ENCODE measurements at regions not wholly inside any gene's neighbourhood (a gene's known extent, or its start where the extent isn't known, plus 50 kb on each side); places are given as distances from the start of the nearest gene placed in this dataset.
"Not testable (repeated sequence)": the region's sequence is repeated elsewhere in the genome, so short reads cannot be mapped to it uniquely, and the experiment has no call there.

DNA sequence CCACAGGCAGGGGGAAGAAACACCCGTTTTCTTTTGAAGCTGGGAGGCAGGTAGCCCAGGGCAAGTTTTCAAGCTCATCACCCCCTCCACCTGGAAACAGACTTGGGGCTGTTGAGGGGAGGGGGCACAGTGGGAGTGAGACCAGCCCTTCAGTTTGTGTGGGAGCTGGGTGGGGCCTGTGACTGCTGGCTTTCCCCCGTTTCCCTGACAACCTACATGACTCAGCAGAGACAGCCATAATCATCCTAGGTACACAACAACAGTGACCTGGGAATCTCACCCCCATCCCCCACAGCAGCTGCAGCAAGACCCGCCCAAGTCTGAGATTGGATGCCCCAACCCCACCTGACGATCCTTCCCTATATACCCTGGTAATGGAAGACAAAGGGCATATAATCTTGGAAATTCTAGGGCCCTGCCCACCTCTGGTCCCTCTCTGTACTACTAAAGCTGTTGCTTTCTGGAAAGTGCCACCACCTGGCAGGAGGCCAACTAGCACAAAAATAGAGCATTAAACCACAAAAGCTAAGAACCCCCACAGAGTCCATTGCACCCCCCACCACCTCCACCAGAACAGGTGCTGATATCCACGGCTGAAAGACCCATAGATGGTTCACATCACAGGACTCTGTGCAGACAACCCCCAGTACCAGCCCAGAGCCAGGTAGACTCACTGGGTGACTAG lies 422.2 kb upstream of the SGO1 start:
- no peak for DNase-seq

DNA sequence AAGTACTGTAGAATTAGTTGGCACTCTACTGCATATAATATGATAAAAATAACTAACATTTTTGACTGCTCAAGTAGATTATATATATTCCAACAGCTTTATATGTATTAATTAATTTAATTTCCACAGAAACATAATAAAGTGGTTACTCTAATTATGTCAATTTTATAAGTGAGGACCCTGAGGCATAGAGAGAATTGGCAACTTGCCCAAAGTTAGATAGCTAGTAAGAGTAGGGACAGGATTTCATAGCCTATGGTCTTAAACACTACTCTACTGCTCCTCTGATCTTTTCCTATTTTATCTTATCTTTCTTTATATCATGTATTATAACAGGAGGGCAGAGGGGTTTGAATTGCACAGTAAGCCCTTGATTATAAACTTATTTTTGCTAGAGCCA lies 418.7 kb upstream of the SGO1 start:
- no peak for DNase-seq

DNA sequence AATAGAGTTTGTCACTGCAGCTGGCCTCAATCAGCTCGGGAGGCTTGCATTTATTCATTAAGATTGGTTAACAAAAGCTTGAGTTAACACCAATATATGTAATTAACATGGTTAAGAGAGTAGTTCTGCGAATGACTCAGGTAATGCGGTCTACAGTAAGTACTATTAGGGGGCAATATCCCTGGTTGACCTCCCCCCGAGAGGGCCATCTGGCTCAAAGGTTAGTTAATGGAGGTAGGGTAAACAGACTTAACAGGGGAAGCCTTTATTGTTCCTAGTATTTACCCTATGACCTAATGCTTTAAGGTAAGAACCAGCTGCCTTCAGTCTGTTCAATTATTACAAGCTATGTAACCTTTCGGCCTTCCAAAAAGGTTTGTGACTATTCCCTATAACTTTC lies 403.3 kb upstream of the SGO1 start:
- no peak for DNase-seq

GRCh38 chr3:20588781-20589180 lies 402.8 kb upstream of the SGO1 start:
- DNase-seq: no peak

GRCh38 chr3:20583648-20584047 lies 397.6 kb upstream of the SGO1 start:
- DNase-seq: no peak

- no peak for DNase-seq
These were observed 390.2 kb upstream of the SGO1 start for GRCh38 chr3:20576228-20576627.

GRCh38 chr3:20575146-20575545 lies 389.1 kb upstream of the SGO1 start:
- no peak for DNase-seq

DNA sequence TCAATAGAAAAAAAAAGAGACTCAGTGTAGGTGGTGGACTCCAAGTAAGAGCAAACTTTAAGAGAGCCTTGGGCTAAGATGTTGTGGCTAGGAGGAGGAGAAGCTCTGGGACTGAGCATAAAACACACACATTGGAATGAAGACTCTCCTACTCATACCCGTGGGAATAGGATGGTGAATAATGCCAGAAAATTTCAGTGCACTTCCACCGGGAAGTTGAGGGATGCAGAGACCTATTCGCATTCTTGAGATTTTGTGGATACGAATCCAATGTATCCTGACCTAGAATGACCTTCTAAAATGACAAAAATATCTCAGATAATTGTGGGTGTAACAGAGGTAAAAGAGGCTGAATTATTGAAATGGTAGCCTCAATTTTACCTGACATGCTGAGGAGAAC lies 388.7 kb upstream of the SGO1 start:
- DNase-seq: no peak

DNA sequence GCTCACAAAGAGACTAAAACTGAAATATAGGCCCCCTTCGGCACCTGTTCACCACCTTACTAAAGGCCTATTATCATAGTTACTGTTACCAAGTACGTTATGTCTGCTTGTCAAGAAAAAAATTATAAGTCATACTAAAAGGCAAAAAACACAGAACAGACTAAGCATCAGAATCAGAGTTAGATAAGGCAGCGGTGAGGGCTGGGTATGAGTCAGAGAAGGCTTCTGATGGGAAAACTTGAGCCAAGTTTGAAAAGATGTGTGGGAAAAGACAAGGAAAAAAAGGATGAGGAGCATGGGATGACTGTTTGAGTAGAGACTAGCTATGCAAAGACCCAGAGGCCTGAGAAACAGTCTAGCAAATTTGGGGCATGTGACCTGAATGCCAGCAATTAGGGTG lies 387.2 kb upstream of the SGO1 start:
- no peak for DNase-seq

DNA sequence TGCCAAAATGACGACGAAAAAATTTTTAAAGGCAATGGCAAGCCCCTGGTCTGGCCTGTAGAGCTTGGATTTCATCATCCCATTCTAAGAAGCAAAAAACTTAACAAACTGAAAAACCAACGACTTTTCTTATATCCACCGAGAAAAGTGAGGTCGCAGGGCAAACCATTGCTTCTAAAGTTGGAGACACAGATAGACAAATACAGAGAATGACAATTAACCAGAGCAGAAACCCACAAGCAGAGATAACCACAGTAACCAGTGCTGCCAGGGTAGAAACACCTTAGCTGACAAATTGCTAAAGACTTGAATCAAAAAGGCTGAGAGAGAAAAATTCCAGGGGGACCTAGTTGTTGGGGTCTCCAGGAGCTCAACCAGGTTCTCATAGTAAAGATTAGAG lies 386.5 kb upstream of the SGO1 start:
- DNase-seq: no peak

- DNase-seq: no peak
These were observed 383.3 kb upstream of the SGO1 start for GRCh38 chr3:20569310-20569709.

GRCh38 chr3:20564966-20565365 lies 379.0 kb upstream of the SGO1 start:
- DNase-seq: no peak

DNA sequence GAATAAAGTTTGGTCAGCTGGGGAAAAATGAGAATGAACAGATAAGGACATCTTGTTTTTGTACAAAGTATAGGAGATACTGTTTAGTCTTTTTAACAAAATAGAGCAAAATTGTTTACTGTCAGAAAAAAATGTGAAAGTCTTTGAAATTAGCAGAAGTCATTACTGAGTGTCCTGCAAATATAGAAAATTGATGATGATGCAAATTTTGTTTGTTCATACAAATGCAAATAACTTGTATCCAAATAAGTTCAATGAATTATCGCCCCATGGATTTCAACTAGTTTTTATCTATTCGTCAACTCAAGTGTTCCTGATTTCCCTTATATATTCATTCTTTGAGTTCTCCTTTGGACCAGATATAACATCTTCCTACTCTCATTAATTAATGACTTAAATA lies 378.0 kb upstream of the SGO1 start:
- DNase-seq: no peak

GRCh38 chr3:20563251-20563650 lies 377.2 kb upstream of the SGO1 start:
- no peak for DNase-seq

DNA sequence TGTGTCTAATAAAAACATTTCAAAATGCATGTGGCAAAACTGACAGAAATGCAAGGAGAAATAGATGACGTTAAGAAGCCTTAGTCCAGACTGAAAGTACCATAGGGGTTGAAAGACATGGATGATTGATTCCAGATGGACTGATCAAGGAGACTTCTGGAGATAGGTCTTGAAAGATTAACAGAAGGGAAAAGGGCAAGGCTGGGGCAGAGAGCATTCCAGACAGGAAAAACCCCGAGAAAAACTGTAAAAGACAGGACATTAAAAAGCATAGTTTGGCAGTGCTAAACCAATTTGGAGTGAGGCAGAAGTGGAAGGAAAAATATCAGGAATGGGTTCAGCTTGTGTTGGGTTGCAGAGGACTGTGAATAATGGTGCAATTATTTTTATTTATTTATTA lies 375.2 kb upstream of the SGO1 start:
- no peak for DNase-seq

DNA sequence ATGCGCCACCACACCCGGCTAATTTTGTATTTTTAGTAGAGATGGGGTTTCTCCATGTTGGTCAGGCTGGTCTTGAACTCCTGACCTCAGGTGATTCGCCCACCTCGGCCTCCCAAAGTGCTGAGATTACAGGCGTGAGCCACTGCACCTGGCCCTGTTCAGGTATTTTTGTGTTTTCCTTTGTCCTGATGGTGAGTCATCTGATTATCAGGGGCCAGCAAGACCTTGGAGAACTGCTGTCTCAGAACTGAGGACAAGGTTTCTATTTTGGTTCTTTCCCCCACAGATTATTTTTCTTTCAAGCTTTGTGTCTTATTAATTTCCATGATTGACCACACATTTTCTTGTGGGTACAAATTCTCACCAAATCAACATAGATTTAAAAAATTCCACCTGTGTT lies 374.4 kb upstream of the SGO1 start:
- not testable (repeated sequence) for DNase-seq

- DNase-seq: no peak
These were observed 372.2 kb upstream of the SGO1 start for GRCh38 chr3:20558161-20558560.

GRCh38 chr3:20556661-20557060 lies 370.7 kb upstream of the SGO1 start:
- DNase-seq: no peak

DNA sequence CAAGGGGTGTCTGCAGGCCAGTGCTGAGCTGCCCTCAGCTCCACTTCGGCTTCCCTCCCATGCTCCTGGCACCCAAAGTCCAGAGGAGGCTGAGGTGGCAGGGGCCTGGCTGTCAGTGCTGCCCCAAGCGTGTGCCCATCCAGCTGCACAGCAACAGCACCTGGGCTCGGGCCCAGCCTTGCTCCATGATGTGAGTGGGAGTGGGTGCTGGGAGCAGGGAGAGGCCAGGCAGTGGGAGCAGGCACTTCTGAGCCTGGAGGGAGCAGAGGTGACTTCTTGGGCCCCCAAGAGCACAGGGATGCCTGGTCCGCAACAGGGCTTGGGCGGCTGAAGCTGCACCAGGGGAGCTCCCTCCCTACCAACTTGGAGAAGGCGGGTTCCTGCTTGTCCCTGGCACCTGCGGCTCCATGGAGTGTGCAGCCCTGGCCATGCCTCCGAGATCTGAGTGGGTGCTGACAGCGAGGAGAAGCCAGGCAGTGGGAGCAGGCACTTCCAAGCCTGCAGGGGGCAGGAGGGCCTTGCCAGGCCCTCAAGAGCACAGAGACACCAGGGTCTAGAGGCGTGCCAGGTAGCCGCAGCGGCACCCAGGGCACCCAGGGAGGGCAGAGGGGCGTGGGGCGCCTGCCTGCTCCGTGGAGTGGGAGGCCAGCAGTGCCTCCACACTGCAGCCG lies 366.7 kb upstream of the SGO1 start:
- no peak for DNase-seq

GRCh38 chr3:20547361-20548269 lies 361.6 kb upstream of the SGO1 start:
- not testable (repeated sequence) for DNase-seq

GRCh38 chr3:20546636-20547035 lies 360.6 kb upstream of the SGO1 start:
- no peak for DNase-seq

- DNase-seq: no peak
These were observed 357.7 kb upstream of the SGO1 start for GRCh38 chr3:20543535-20544226.

- no peak for DNase-seq
These were observed 354.1 kb upstream of the SGO1 start for GRCh38 chr3:20540066-20540465.

All from femur (tissue), 1 donor.